ENCODE measurements at regions not wholly inside any gene's neighbourhood (a gene's known extent, or its start where the extent isn't known, plus 50 kb on each side); places are given as distances from the start of the nearest gene placed in this dataset.

DNA sequence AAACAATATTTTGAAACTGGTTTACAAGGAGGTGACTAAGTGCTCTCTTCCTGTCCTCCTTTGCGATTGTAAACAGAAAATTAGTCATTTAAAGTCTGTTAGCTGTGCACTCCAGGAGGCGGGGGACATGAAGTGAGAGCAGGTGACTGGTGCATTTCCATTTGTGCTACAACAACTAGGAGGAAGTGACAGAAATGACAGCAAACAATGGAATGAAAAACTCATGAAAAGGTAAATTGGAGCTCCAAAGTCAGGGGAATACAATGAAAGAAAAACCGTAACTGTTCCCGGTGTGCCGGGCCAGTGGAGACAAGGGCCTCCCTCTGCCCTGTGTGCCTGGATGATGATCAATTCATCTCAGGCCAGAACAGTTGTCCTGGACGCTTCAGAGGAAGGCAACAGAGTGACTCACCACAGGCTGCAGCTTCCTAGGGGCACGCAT, 439.9 kb downstream of the GADD45G start:
- TF ChIP-seq CTCF (conservative IDR thresholded peaks at IDR 0.05; ENCODE audit: low read length) (no peak), EZH2phosphoT487 (IDR thresholded peaks at IDR 0.05; ENCODE audit: borderline replicate concordance, low read depth, low read length) (no peak)

All from OCI-LY7 (cell line).